ENCODE measurements at regions not wholly inside any gene's neighbourhood (a gene's known extent, or its start where the extent isn't known, plus 50 kb on each side); places are given as distances from the start of the nearest gene placed in this dataset.

DNA sequence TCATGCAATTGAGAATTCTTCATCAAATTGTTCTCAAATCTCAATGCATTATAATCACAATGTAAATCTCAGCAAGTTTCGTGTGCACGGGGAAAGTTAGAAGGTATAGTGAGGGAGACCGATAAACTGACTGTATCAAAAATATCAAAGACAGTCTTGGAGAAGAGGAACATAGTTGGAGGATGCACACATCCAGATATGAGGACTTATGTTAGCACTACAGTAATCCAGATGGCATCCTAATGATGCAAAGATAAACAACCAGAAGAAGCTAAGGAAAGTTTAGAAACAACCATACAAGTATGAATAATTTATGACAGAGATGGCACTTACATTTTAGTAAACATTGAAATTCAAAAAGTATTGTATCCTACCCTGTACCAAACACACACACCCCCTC, 760.1 kb downstream of the RPS29 start:
- FAIRE-seq = no peak

DNA sequence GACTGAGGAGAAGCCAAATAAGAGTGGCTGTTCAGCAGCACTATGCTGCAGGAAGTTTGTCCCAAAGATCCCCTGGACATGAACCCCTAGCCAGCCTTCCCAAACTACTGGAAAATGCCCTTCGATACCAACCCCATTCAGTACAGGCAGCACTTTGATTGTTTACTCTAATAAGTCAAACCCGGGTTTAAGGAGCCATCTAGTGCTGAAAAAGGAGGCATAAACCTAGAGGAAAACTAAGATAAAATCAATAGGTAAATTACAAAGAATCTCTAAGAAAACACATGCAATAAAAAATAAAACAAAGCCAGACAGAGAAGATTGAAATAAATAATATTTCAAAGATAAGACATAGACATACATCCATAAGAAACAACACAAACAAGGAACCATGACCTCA, 771.6 kb downstream of the RPS29 start:
- FAIRE-seq = no peak

DNA sequence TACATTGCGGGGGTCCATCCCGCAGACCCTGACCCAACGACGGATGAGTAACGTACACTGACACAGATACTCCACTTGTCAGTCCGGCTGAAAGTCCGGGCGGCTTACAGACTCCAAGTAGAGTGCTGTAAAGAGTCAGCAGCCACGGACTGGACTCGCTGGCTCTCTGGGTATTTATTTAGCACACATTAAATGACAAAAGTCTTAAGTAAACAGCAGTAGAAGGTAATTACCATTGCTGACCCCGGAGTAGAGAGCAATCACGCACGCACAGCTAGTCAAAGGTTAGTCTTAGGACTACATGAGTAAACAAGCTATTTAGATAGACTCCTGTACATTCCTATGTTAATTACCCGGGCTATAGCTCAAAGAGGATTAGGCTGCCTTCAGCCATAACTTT, 780.9 kb downstream of the RPS29 start:
- FAIRE-seq = no peak

DNA sequence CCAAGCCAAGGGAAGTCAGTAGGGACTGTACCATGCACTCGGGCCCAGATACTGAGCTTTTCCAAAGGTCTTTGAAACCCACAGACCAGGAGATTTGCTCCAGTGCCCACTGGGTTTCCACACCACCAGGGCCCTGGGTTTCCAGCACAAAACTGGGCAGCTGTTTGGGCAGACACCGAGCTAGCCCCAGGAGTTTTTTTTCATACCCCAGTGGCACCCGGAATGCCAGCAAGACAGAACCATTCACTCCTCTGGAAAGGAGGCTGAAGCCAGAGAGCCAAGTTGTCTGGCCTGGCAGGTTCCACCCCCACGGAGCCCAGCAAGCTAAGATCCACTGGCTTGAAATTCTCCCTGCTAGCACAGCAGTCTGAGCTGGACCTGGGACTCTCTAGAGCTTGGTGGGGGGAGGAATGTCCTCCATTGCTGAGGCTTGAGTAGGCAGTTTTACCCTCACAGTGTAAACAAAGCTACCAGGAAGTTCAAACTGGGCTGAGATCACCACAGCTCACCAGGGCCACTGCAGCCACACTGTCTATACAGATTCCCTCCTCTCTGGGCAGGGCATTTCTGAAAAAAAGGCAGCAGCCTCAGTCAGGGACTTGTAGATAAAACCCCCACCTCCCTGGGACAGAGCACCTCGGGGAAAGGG, 793.7 kb downstream of the RPS29 start:
- FAIRE-seq = no peak

DNA sequence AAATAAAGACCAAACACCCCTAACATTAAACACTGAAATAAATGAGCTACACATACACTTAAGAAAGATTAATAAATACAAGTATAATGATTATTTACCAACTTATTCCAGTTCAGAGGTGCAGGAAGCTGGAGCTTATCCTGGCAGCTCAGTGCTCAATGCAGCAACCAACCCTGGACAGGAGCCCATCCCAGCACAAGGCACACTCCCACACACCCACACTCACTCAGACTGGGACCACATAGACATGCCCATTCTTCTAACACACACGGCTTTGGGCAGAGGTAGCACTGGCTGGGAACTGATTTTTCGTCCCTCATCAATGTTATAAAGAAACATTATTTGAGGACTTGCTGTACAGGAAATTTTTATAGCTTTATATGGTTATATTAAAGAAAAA, 797.4 kb downstream of the RPS29 start:
- no peak for FAIRE-seq

DNA sequence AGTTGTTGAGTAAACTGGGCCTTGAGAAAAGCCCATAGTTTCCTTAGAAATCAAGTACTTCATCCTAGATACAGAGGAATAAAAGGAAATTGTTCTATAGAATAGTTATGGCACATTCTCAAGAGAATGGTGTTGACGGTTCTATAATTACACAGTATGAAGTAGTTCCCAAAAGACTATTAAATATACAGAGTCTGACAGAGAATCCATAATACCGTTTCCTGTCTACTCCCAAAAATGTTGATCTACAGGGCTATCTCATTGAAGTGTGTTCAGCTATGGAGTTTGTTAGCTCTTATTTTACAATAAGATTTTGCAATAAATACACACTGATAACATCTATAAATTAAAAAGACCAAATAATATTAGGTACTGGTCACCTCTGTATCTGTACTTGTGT, 799.7 kb downstream of the RPS29 start:
- no peak for FAIRE-seq

DNA sequence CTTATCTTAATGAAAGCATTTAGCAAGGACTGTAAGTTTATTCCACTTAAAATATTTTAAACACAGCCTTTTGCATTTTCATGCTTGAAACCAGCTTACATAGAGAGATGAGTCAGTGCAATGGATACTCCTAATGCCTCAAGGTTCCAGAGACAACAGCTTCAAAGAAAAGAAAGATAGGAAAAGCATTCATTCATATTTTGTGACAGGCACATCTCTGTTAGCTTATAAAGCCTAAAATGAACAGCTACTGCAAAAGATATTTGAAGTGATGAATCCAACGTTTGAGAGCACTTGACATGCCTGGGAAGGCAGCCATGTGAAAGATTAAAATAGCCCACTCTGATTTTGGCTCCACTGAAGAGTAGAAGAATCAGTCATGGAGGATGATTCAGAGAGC, 814.5 kb downstream of the RPS29 start:
- FAIRE-seq = no peak

DNA sequence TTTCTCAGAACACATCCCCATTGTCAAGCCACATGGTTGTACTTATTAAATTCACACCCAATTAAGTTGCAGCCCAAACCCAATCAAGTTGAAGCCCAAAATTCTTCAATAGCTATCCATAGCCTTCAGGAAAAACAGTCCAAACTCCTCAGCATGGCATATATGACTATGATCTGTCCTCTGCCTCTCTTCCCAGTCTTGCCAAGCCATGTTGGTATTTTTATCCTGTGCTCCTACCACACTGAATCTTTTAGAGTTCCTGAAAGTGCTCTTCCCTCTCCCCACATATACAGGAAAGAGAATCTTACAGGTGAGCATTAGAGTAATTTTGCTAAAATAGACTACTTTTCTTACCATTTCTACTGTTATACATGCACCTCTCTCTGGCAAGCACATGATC, 834.9 kb downstream of the RPS29 start:
- no peak for FAIRE-seq

DNA sequence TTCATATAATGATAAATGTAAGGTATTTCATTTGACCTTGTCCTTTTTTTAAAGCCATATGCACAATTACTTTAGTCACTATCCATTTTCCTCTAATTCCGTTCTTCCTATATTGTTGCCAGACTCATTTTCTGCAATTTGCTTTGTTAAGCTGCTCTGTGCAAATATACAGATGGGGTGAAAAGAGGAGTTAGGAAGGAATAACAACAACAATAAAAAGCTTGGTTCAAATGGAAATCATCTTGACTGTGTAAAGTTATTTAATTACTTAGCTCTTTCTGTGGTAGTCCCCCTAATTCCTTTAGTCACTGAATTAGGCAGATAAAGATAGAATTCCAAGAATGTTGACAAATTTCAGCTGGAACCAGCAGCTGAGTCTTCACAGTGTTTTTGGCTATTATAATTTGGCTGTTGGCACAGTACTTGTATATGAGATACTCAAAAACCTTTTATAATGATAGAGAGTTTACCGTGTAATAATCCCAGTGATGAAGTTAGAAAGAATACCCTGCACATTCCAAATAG, 838.0 kb downstream of the RPS29 start:
- no peak for FAIRE-seq

DNA sequence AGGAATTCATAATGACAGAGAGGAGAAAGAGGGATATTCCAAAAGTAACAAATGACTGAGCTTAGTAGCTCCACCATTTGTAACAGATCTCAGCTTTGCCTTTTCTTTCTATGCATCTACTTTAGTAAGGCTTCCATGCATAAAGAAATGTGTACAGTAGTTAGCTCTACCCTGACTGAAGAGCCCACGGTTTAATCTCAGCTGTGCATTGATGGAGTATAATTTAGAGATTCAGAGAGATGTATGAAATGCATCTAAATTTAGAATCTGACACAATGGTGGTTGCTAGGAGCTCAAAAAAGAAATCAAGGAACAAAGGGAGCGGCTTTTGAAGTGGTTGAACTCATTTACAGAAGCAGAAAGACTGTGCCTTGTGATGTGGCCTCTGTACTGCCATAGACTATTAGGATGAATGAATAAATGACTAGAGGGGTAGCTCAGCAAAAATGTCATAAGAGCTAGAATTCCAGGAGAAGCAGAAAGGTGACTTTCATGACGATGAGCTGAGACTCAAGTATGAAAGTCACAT, 838.6 kb downstream of the RPS29 start:
- no peak for FAIRE-seq

DNA sequence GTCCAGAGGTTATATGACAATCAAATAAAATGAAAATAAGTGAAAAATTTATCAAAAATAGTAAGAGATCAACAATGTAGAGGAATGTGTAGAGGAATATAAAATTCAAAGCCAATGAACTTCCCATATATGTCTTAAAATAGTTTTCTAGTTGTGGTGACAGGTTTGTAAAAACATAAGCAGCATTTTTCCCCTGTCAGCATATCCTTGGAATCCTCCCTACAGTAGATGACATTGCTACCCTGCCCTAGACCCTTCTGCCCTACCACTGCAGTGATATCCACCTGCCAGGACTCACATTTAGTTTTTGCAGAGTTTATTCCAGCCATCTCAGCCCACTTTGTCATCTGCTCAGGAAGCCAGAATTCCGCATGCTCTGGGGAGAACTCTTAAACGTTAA, 842.0 kb downstream of the RPS29 start:
- no peak for FAIRE-seq

DNA sequence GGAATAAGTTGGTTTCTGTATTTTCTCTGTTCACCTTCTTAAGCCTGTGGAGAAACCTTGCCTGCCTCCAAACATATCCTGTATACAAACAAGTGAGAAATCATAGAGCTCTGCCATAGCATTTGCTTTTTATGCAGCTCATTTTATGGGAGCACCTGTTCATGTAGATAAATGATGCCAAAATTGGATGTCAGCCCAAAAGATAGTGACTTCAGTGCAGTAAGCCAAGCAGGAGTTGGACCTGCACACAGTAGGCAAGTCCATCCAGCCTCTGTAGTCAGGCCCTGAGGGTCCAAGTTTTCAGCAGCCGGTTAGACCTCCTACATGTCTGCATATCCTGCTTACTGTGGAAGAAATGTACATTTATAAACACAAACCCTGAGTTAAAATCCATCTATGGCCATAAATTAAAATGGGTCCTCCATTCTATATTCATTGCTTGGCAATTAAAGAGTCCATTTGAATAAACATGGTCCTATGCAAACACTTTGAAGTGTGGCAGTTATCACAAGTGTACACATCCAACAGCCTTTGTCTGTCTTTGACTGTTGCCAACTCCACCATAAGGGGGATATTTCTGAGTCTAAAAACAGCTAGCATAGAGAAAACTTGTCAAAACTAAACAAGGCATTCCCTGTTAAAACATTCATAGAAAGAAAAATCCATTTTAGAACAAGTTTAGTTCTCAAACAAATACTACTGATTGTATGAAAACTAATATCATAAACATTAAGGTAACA, 847.8 kb downstream of the RPS29 start:
- FAIRE-seq = no peak

DNA sequence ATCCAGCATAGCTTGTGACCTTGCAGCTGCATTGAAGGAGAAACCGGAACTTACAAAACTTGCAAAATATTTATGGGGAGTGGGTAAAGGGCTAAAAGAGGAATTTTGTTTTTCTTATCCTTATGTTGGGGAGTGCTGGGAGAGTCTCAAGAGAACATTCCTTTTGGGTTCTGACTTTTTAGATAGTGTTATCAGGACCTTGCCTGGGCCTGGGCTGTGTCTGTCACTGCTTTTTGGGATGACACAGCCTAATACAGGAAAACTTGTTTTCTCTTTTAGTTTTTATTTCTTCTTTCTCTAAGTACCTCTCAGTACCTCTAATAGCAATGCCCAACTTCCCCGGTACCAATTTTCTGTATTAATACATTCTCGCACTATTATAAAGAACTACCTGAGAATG, 850.6 kb downstream of the RPS29 start:
- no peak for FAIRE-seq

DNA sequence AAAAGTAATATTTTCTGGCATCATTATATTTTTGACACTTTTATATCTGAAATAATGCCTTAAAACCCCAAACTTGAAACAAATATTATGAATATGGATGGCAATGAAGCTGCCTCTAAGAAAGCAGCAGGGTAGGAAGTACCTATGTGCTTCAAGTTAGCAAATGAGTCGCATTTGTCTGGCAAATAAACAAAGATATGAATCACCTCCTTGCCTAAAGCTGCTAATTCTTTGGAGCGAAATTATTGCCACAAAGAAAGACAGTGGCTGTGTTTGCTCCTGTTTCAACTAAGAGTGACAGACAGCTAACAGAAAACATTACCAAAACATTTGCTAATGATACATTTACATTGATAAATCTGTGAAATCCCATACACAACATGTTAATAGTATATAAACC, 854.9 kb downstream of the RPS29 start:
- no peak for FAIRE-seq

DNA sequence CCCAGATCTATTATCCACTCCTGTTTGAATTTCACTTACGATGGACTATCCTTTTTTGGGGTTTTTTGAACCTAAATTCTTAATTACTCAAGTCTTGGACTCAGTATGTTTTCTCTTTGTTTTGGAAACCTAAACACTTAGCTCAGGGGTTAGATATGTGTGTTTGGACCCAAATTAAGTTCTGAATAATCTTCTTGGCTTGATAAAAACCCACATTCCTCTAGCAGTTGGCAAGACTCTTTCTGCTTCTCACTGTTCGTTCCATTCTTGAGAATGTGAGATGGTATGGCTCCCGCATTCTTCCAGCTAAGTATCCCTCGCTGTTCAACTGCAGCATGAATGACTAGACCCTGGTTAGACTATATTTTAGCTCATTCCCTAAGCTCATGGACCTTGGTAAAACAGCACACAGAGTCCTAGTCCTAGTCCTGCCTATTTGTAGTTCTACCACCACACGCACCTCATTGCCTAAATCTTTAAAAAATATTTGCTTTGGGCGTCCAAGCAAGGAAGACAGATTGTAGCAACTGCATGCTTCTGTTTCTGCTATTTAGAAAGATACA, 860.0 kb downstream of the RPS29 start:
- no peak for FAIRE-seq

DNA sequence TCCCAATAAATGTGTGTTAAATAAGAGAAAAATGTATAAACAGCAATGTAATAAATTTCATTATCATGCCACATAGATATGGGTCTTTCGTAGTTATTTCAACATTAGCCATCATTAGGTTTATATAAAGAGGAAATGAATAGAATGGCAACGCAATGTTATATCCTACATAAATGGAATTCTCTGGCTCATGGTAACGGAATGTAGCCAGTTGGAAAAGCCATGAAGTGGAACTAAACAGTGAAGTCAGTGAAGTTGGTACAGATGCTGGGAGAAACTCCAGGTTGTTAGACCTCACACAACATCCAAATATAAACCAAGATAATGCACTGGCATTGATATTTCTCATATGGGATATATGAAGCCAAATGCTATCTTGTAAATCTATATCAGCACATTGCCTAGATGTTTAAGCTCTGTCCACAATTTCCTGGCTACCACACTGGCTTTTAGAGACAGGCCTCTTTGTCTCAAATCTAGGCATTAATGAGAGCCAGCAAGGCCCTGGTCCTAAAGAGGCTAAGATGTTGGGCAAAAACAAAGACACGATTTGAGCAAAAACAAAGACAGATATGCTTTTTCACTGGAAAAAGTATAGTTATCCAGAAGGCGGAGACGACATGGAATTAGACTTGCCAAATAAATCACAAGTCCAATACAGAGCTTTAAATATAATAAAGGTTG, 861.0 kb downstream of the RPS29 start:
- FAIRE-seq = no peak

DNA sequence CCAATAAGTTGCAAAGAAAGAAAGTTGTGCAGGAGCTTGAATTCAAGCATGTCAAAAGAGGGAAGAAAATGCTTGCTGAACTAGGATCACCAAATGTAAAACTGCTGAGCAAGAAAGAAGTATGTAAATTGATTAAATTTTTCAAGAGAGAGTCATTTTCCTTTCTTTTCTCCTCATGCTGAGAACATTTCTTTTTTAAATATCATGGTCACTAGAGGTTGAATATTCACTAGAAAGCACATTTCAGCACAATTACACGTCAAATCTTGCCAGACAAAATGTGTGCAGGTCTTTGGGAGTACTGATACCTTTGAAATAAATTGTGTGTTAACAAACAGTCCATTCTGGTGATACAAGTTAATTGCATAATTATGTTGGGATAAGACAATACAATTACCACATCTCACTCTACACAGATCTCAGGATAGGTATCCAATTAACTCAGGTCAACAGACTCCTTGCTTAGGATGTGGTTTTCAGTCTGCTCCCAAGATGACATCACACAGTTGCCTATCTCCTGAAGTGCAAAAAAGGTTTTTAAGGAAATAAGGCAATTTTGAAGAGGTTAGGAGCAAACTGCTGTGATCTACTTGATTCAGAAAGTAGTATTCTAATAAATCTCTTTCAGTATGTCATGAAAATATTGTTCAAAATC, 862.2 kb downstream of the RPS29 start:
- no peak for FAIRE-seq

DNA sequence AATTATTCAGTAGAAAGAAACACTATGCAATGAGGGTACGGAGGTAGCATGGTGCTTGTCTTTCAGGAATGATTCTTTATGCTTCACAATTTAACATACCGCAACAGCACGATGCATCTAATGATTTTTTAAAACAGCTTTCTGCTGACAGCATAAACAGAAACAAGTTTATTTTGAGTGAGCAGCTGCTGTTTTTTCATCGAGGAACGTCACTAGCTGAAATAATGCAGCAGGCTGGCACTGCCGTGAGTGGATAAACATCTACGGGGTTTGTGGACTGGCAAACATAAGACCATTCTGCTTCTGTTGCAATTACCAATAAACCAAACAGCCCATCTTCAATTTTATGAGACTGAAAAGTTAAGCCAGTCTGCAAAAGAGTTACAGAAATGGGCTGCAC, 871.8 kb downstream of the RPS29 start:
- FAIRE-seq = no peak

DNA sequence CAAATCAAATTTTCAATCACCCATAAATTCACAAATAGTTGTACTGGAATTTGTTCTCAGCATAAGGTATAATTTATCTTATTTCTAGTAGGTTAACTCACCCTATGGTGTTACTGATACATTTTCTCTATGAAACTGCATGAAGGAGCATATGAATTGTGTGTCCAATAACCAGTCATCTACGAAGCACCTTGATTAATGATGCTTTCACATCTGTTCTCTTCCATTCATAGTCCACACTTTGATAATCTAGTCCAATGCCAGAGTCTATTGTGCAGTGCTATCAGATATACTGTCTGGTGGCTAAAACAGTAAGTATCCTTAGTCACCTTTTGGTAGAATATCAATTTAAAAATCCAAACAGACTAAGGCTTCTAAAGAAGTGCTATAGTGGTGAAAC, 876.0 kb downstream of the RPS29 start:
- no peak for FAIRE-seq

DNA sequence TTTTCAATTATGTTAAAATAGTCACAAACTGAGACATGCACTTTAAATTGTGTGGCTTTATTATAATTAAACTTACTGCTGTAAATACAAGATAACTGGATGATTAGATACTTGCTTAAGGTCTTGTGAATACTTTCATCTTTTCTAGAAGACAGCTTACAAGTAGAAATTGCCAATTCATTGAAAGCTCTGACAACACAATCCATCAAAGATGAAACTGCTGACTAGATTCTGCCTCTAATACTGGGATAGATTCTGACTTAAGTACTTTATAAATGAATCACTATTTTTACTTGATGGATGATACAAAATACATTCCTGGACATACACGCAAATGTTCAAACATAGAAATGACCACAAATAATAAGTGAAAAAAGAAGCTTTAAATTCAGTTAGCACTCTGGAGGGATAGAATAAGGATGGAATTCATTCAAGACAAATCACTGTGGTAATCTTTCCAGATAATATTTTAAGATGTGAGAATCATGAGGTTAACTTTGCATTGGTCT, 876.8 kb downstream of the RPS29 start:
- no peak for FAIRE-seq

DNA sequence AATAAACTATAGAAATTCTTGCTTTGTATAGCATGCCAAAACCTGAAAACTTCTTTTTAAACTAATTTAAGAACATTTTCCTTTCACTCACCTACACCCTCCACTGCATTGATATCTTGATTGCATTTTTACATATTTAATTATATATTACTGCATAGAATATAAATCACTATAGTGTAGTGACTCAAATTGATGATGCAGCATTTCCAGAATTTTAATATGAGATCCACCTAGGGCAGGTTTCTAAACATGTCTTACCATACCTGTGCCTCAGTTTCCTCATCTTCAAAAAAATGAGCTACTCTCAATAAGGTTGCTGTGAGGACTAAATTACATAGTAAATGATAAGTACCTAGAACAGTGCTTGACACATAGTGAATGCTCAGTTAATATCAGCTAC, 881.5 kb downstream of the RPS29 start:
- no peak for FAIRE-seq

DNA sequence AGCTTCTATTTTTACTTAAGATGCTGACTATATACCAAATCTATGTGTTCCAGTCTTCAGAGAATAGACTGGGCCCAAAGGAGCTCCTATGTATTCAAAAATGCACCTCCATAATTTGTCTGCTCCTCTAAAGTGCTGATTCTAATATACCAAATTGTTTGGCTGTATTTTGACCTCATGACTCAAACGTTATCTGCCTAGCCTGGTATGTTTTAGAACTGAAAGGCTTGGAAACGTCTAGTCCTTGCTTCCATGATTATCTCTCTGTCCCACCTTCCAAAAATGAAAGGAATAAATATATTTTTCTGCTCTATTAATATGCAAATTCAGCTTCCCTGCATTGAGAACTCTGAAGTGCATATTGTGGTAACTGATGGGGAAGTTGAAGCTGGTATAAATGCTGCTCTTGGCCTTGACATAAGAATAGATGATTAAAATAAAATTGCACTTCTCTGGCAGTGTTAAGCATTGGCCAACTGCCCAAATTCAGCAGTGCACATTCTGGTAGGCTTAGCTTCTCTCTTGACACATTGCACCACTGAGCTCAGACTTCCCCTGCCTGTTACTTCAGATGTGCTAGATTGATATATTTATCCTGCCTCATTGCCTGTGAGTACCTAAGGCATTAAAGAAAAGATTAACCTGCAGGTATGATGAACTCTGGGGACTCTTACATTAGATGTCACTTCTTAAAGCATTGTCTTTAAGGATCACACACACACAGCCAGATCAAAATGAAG, 882.3 kb downstream of the RPS29 start:
- no peak for FAIRE-seq
